NCI-H2081 treated with DMSO at 0.1 percent for 48 hours (cell line): ENCODE measurements at regions not wholly inside any gene's neighbourhood (a gene's known extent, or its start where the extent isn't known, plus 50 kb on each side); places are given as distances from the start of the nearest gene placed in this dataset.
"Not testable (repeated sequence)": the region's sequence is repeated elsewhere in the genome, so short reads cannot be mapped to it uniquely, and the experiment has no call there.

Experiments used
- DNase-seq: peaks from one replicate; lab custom pipeline; 2025; lab: John Stamatoyannopoulos, UW

- DNase-seq = not testable (repeated sequence)
Measured at GRCh38 chr3:94412936-94413335, 350.1 kb downstream of the NSUN3 start.

DNA sequence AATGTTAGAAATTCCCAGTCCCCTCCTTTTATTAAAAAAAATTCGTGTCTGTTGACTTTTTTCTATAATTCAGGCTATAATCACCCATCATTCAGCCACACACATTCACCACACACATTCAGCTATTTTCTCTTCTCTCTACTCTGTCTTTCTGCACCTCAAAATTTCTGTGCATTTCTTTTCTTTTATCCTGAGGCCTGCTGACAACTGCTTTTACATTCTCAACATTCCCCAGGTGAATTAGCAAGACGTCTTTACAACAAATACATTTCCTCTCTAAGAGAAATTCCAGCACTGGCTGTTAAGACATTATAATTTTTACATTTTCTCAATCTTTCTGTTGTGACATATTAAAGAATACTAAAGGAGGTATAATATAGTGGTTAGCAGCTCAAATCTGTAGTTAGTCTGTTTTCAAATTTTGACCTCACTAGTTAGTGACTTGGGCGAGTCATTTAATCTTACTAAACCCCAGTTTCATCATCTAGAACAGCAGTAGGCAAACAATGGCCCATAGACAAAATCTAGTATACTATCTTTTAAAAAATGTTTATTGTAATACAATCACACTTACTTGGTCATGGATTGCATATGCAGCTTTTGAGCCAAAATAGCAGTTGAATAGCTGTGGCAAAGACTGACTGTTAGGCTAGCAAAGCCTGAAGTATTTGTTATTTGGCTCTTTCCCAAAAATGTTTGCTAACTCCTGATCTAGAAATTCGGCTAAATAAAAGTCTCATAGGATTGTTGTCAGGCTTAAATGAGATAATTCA, 350.7 kb downstream of the NSUN3 start:
- DNase-seq = no peak

DNA sequence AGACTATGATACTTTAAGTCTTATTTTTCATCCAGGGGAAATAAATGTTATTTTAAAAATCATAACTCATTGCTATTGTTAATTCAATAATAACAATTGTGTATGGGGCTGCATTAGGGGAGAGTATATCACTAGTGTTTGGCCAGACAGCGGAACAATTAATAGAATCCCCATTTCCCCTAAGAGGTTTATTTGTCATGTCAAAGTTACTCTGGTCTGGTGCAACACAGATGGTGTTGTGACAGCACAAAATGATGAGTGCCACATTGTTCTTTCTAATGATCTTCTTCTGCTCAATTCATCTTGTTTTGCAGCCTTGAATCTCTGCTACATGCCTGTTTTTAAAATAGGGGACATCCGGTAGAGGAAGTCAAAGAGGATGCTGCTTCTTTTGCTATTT, 351.6 kb downstream of the NSUN3 start:
- no peak for DNase-seq

GRCh38 chr3:94416768-94417167, 353.9 kb downstream of the NSUN3 start:
- DNase-seq = no peak

DNA sequence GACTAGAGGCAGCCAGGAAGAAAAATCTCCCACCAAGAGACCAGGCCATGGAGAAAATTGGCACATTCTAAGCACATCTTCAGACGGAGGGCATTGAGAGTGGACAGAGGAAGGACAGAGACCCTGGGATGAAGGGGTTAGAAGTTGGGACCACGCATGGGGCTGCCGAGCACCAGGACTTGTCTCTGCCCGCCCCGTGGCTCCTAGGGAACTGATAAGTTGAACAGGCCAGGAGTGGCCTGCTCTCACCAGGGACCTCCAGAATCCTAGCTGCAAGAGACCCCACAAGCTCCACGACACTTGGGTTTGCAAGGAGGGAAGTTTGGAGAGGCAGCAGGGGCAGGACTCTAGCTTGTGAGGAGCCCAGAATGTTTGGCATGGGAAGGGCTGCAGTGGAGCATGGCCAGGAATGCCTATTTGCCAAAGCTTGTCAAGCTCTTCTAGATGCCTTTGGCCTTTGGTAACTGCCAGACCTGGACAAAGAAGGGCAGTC, 355.1 kb downstream of the NSUN3 start:
- no peak for DNase-seq

GRCh38 chr3:94420931-94421330, 358.1 kb downstream of the NSUN3 start:
- no peak for DNase-seq

GRCh38 chr3:94423578-94423977, 360.7 kb downstream of the NSUN3 start:
- DNase-seq = no peak

- no peak for DNase-seq
Measured at GRCh38 chr3:94429517-94429916, 366.7 kb downstream of the NSUN3 start.

- no peak for DNase-seq
Measured at GRCh38 chr3:94431876-94432570, 369.2 kb downstream of the NSUN3 start.

- DNase-seq = no peak
Measured at GRCh38 chr3:94433811-94434210, 370.9 kb downstream of the NSUN3 start.

GRCh38 chr3:94440767-94441493, 378.1 kb downstream of the NSUN3 start:
- no peak for DNase-seq

DNA sequence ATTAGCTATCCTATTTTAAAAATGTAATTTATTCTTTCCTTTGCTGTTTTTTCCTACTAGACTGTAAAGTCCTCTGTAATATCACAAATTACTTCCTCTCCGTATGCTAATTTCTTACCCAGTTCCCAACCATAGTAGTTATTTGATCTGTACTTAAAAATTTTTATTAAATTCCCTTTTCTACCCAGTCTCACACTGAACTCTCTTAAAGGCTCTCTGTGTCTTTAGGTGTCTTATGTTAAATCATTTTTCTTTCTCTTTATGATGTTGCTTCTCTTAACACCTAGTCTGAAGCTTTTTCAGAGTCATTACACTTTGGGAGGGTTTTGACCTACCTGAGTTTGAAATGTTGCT, 378.6 kb downstream of the NSUN3 start:
- no peak for DNase-seq

GRCh38 chr3:94453864-94454263, 391.0 kb downstream of the NSUN3 start:
- no peak for DNase-seq

DNA sequence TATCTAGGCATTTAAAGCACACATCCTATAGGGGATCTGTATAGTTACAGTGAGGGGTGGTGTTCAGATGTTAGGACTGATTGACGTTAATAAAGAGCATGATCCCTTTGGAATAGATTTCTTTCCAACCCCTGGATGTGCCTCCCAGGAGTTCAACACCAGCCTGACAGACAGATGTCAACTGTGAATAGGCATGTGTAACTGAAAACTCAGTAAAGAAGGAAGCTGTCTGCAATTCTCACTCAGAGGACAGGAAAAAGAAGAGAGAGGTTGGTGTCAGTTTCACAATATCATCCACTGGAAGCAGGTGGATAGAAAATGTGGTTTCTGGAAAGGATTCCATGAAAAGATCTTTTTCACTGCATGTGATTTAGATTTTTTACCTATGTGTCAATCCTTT, 396.3 kb downstream of the NSUN3 start:
- DNase-seq = no peak

GRCh38 chr3:94460931-94461330, 398.1 kb downstream of the NSUN3 start:
- no peak for DNase-seq

GRCh38 chr3:94462931-94463330, 400.1 kb downstream of the NSUN3 start:
- no peak for DNase-seq

- DNase-seq = no peak
Measured at GRCh38 chr3:94472511-94472910, 409.6 kb downstream of the NSUN3 start.

DNA sequence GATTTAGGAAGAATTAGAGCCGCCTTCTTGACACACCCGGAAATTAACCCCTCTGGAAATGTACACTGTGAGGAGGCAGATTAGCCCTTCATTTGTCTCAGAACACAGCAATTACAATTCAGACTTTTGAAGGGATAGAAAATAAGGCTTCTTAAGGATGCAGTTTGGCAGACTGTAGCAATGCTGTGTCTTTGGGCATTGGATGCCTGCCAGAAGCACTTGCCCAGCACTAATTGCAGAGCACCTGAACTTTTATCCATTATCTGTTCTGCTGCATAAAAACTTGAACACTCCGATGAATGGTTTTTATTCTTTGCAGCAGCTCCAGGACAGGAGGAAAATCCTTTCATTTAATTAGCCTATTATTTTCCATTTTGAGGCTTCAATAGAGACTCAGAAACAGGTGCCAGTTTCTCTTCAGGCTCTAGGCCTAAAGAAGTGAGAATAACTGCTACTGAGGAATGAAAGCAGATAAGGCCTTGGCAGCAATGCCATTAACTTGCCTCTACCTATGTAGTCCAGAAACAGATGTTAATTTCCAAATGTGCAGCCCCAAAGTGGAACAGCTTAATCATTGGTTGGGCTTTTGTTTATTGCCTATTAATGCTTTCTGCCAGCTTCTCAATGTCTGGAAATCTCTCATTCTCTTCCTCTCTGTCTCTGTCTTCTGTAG, 418.5 kb downstream of the NSUN3 start:
- no peak for DNase-seq

DNA sequence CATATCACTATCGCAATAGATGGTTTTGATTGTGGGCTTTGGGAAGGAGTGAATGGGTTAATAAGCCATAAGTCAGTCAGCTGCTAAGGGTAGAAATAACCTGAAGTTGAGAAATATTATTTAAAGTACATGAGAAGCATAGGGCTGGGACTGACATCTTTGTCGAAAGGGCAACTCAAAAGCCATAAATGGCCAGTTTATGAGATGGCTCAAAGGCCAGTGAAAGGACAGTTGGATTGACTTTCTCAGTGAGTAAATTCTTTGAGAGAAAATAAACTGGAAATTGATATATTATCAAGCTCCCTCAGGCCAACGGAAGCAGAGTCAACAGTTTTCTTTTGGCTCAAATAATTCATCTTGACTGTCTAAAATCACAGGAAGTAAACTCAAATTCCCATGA, 419.8 kb downstream of the NSUN3 start:
- DNase-seq = no peak

DNA sequence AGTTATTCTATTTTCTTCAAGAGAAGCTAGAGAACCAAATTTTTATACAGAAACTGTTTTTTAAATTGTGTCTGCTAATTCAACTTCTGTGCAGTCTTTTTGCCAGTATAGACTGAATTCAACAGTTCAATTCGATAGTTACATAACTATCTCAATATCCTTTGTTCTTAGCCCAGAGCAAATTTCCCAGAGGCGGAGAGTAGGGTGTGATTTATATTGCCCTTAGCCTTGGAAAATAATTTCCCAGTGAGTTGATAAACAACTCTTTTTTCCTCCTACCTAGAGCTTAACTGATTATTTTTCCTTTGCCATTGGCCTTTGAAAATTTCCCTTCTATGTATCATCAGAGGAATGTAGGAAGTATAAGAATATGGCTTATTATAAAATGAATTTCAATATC, 420.5 kb downstream of the NSUN3 start:
- no peak for DNase-seq

DNA sequence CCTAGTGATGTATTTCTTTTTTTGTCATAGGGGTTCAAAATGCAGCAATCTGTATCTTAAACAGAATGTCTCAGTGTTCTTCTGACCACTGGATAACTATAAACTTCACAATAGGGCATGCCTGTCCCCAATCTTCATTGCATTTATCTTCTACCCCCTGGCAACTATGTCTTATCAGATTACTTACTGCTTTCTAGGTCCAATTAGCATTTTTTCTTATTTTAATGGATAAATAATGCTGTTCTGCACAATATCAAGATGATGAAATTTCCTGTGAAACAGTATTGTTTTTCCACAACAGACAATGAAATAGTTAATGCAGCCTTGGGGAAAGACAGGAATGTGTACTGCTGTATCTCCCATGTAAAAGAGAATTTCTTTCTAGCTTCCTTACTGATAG, 432.1 kb downstream of the NSUN3 start:
- no peak for DNase-seq

- DNase-seq = no peak
Measured at GRCh38 chr3:94500146-94500545, 437.3 kb downstream of the NSUN3 start.
